IPS-18a (cell line): ENCODE measurements at regions not wholly inside any gene's neighbourhood (a gene's known extent, or its start where the extent isn't known, plus 50 kb on each side); places are given as distances from the start of the nearest gene placed in this dataset.

Source experiments
- H3K27ac ChIP-seq: one replicate; pipeline ENCODE4 v1.5.1; 2013; ENCODE audit warnings: low read length
- H3K27me3 ChIP-seq: one replicate; pipeline ENCODE4 v1.6.1; 2013; ENCODE audit warnings: mild to moderate bottlenecking, low read length; ENCODE audit not compliant: control insufficient read depth, insufficient read depth
- H3K36me3 ChIP-seq: one replicate; pipeline ENCODE4 v1.6.1; 2013; ENCODE audit warnings: low read depth, low read length; ENCODE audit not compliant: control insufficient read depth
- H3K4me1 ChIP-seq: one replicate; pipeline ENCODE4 v1.6.1; 2013; ENCODE audit warnings: low read depth, low read length; ENCODE audit not compliant: control insufficient read depth
- H3K4me3 ChIP-seq: one replicate; pipeline ENCODE4 v1.5.1; 2013; ENCODE audit warnings: low read length
- H3K9ac ChIP-seq: one replicate; pipeline ENCODE4 v1.6.1; 2013; ENCODE audit warnings: mild to moderate bottlenecking, low read length, moderate library complexity
- H3K9me3 ChIP-seq: one replicate; pipeline ENCODE4 v1.6.1; 2013; ENCODE audit warnings: low read depth, low read length; ENCODE audit not compliant: control insufficient read depth

DNA sequence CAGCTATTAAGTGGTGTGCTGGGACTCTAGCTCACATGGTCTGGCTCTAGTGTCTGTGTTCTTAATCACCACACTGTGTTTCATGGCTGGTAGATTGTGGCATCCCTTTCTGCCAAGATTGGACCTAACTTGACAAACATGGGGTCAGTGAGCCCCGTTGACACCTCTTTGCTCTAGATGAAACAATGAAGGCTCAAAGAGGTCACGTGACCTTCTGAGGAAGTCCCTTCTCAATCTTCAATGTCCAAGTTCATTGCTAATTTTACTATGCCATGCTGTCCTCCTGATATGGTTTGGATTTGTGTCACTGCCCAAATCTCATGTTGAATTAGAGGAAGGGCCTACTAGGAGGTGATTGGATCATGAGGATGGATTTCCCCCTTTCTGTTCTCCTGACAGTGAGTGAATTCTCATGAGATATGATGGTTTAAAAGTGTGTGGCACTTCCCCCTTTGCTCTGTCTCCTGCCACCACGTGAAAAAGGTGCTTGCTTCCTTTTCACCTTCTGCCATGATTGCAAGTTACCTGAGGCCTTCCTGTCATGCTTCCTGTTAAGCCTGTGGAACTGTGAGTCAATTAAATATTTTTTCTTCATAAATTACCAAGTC lies 177.8 kb upstream of the MYLIP start:
- Histone ChIP-seq H3K4me1 (peaks cover 17% of the 10 kb centered on the region), H3K36me3 (no peaks in the 10 kb centered on the region), H3K27me3 (no peaks in the 10 kb centered on the region), H3K4me3 (no peak overlapping the region), H3K9ac (no peak overlapping the region), H3K9me3 (no peaks in the 10 kb centered on the region), H3K27ac (no peak overlapping the region)

- Histone ChIP-seq H3K9ac (no peak overlapping the region), H3K4me1 (peaks cover 17% of the 10 kb centered on the region), H3K36me3 (no peaks in the 10 kb centered on the region), H3K27ac (no peak overlapping the region), H3K4me3 (no peak overlapping the region), H3K9me3 (no peaks in the 10 kb centered on the region), H3K27me3 (no peaks in the 10 kb centered on the region)
Observed at GRCh38 chr6:15949982-15950381, 178.9 kb upstream of the MYLIP start.

- H3K9me3 ChIP-seq = no peaks in the 10 kb centered on the region
- H3K36me3 ChIP-seq = no peaks in the 10 kb centered on the region
- no peak overlapping the region for H3K27ac ChIP-seq
- no peaks in the 10 kb centered on the region for H3K27me3 ChIP-seq
- H3K4me1 ChIP-seq = peaks cover 17% of the 10 kb centered on the region
- H3K4me3 ChIP-seq = no peak overlapping the region
- no peak overlapping the region for H3K9ac ChIP-seq
Observed at GRCh38 chr6:15948930-15949900, 179.7 kb upstream of the MYLIP start.

DNA sequence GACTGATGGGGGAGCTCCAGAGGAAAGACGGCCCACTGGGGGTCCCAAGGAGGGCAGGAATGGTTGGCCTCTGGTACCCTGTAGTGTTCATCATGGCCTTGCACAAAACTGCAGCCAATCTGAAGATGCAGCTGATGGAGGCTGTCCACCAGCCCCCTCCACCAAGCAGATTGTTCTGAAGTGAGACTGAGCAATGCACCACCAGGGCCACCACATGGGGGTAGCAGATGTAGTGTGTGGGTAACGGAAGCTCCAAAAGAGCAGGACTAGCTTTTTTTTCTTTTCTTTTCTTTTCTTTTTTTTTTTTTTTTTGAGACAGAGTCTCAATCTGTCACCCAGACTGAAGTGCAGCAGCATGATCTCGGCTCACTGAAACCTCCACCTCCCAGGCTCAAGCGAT lies 181.0 kb upstream of the MYLIP start:
- H3K9ac ChIP-seq = no peak overlapping the region
- no peaks in the 10 kb centered on the region for H3K36me3 ChIP-seq
- H3K4me1 ChIP-seq = peaks cover 10% of the 10 kb centered on the region
- H3K27me3 ChIP-seq = no peaks in the 10 kb centered on the region
- no peak overlapping the region for H3K4me3 ChIP-seq
- H3K27ac ChIP-seq = no peak overlapping the region
- H3K9me3 ChIP-seq = no peaks in the 10 kb centered on the region

GRCh38 chr6:15947436-15947835 lies 181.4 kb upstream of the MYLIP start:
- no peak overlapping the region for H3K27ac ChIP-seq
- no peaks in the 10 kb centered on the region for H3K27me3 ChIP-seq
- no peaks in the 10 kb centered on the region for H3K36me3 ChIP-seq
- no peaks in the 10 kb centered on the region for H3K9me3 ChIP-seq
- H3K4me3 ChIP-seq = no peak overlapping the region
- H3K4me1 ChIP-seq = peaks cover 9% of the 10 kb centered on the region
- H3K9ac ChIP-seq = no peak overlapping the region

DNA sequence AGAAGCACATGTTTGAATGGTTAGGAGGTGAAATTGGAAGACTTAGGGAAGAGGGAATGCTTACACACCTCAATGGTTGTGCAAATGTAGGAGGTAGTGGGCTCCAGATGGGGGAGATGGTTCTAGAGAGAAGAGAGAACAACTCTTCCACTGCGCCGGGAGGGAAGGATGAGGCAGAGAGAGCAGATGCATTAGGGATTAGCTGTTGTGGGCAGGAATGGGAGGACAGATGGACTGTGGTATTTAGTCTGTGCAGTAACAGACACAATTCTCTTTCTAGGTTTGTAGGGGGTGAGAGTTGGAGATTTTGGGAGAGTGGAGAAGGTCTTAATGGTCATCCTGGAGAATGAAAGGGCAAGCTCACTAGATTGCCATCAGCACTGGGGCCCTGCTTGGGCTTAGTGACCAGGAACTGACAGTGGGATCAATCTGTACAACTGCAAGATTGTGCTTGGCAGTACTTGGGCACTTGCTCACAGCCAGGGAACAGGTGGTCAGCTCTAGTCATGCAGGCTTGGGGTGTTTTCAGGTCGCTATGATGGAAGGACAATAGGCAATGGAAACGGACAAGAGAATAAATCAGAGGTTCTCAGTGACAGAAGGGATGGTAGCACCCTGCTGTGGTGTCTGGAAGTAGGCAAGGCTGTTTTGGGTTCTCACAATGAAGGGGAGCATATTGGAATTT lies 182.0 kb upstream of the MYLIP start:
- H3K9me3 ChIP-seq = no peaks in the 10 kb centered on the region
- no peak overlapping the region for H3K4me3 ChIP-seq
- H3K27me3 ChIP-seq = no peaks in the 10 kb centered on the region
- H3K27ac ChIP-seq = no peak overlapping the region
- H3K4me1 ChIP-seq = peaks cover 9% of the 10 kb centered on the region
- no peaks in the 10 kb centered on the region for H3K36me3 ChIP-seq
- H3K9ac ChIP-seq = no peak overlapping the region

DNA sequence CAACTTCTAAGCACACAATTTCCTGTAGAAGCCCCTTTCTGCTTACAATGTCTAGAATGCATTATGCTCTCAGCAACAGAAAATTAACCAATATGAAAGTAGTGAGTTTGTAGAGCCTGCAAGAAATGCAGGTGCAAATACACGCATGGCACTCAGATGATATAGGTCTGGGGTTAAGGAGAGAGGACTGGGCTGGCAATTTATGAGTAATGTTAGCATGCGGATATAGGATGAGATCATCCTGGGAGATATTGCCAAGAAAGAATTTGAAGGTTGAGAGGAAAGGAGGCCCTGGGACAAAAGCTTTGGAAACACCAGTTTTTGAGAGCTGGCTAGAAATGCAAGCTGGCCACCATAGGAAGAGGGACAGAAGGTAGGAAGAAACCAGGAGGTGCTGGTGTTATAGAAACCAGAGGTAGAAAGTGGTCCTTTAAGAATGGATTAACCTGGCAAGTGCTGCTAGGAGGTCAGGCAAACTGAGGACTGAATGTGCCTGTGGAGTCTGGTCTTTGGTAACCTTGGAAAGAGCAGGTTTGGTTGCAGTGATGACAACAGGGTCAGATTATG lies 183.2 kb upstream of the MYLIP start:
- Histone ChIP-seq H3K27ac (no peak overlapping the region), H3K9ac (no peak overlapping the region), H3K4me3 (no peak overlapping the region), H3K36me3 (no peaks in the 10 kb centered on the region), H3K4me1 (peaks cover 9% of the 10 kb centered on the region), H3K27me3 (no peaks in the 10 kb centered on the region), H3K9me3 (no peaks in the 10 kb centered on the region)

- Histone ChIP-seq H3K27me3 (no peaks in the 10 kb centered on the region), H3K4me3 (no peak overlapping the region), H3K4me1 (no peaks in the 10 kb centered on the region), H3K36me3 (no peaks in the 10 kb centered on the region), H3K9me3 (no peaks in the 10 kb centered on the region), H3K9ac (no peak overlapping the region), H3K27ac (no peak overlapping the region)
Observed at GRCh38 chr6:15943423-15943822, 185.5 kb upstream of the MYLIP start.

DNA sequence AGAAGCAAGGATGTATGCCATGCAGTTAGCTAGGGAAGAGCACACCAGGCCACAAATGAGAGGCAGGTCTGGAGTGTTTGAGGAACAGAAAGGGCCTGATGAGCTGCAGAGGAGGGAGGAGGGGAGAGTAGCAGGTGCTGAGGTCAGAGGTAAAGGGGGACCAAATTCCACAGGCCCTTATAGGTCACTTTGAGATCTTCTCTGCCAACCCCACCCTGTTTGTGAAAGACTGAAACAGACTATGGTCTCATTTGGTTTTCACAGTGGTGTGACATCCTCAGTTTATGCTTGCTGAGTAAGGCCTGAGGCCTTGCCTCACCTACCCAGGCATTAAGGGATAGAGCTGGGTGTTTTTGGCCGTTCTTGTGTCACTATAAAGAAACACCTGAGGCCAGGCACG lies 187.7 kb upstream of the MYLIP start:
- H3K27me3 ChIP-seq = no peaks in the 10 kb centered on the region

GRCh38 chr6:15938107-15938506 lies 190.8 kb upstream of the MYLIP start:
- Histone ChIP-seq H3K9me3 (no peaks in the 10 kb centered on the region), H3K27me3 (no peaks in the 10 kb centered on the region), H3K36me3 (no peaks in the 10 kb centered on the region), H3K4me1 (no peaks in the 10 kb centered on the region), H3K4me3 (no peak overlapping the region), H3K9ac (no peak overlapping the region), H3K27ac (no peak overlapping the region)

More for the DNA sequence above, 187.7 kb upstream of the MYLIP start:
- Histone ChIP-seq H3K27ac (no peak overlapping the region), H3K4me3 (no peak overlapping the region), H3K9me3 (no peaks in the 10 kb centered on the region), H3K4me1 (no peaks in the 10 kb centered on the region), H3K36me3 (no peaks in the 10 kb centered on the region), H3K9ac (no peak overlapping the region)

DNA sequence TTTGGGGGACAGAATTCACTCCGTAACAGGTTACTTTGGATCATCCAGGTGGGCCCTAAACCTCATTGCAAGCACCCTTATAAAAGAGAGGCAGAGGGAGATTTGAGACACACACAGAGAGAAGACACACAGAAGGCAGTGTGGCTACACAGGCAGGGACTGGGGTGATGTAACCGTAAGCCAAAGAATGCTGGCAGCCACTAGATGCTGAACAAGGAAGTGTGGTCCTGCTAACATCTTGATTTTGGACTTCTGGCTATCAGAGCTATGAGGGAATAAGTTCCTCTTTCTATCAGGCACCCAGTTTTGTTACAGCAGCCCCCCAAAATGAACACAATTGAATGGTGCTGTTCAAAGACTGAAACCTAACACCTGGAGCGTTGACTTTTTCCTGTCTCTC lies 191.3 kb upstream of the MYLIP start:
- Histone ChIP-seq H3K9me3 (no peaks in the 10 kb centered on the region), H3K4me3 (no peak overlapping the region), H3K4me1 (no peaks in the 10 kb centered on the region), H3K36me3 (no peaks in the 10 kb centered on the region), H3K27ac (no peak overlapping the region), H3K9ac (no peak overlapping the region), H3K27me3 (no peaks in the 10 kb centered on the region)
